ENCODE measurements at regions not wholly inside any gene's neighbourhood (a gene's known extent, or its start where the extent isn't known, plus 50 kb on each side); places are given as distances from the start of the nearest gene placed in this dataset.

DNA sequence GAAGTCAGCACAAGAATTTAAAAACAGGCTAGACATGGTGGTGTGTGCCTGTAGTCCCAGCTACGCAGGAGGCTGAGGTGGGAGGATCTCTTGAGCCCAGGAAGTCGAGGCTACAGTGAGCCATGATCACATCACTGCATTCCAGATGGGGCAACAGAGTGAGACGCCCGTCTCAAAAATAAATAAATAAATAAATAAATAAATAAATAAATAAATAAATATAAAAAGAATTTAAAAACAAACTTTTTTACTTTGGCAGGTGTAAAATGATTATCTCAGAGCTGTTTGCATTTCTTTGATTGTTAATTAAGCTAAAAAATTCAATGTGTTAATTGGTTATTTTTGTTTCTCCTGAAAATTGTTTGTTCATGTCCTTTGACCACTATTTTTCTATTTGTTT is 97.5 kb upstream of the RPS6KA3 start:
- DNase-seq = no peak

DNA sequence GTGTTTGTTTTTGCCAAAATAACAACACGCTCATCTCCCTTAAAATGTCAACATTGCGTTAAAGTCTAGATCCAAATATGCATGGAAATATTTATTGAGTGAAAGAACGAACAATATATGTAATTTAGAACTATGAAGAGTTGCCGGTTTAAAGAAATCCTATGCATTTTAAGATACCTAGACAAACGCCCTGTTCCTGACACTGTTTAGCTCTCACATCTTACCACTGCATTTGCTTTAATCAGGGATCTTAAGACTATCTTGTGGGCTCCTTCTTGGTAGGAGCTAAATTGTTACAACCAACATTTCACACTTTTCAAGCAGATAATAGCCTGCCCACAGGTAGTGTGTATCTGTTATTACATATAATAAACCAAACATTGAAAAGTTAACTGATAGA is 96.6 kb upstream of the RPS6KA3 start:
- no peak for DNase-seq

DNA sequence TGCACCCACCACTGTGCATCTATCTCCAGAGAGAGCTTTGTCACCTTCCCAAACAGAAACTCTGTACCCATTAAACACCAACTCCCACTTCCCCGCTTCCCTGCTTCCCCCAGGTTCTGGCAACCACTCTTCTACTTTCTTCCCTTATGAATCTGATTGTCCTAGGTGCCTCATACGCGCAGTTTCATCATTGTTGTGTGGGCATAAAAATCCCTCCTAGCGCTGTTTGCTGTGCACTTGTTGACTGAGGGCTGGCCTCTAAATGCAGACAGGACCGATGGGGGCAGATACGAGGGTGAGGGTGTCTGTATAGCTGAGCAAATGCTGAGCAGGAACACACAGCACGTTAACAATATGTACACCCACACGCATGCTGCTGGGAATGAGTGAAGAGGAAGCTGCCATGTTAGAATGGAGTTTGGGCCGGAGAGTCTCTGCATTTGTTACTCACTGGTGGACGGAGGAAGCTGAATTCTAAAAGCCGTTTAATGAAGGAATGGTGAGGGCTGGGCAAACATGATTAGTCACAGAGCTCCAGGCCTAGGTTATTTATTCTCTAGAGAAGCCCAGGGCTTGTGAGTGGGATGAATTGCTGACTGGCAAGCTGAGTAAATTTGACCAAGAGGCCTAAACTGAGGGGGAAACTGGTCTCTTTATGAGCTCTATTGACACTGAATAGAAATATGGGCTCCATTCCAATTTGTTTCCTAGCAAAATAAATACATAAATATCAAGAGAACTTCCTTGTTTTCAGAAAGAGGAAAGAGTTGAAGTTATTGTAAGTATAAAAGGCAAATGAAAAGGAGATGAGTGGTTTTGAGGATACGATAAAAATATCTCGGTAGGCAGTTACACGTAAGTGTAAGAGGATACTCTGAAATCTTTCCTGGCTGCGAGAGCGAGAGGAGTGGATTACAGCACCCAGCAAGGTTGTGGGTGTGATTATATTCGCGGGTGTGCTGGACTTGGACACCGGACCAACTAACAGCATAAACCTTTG is 95.9 kb upstream of the RPS6KA3 start:
- peak; percentile 89 for DNase-seq

DNA sequence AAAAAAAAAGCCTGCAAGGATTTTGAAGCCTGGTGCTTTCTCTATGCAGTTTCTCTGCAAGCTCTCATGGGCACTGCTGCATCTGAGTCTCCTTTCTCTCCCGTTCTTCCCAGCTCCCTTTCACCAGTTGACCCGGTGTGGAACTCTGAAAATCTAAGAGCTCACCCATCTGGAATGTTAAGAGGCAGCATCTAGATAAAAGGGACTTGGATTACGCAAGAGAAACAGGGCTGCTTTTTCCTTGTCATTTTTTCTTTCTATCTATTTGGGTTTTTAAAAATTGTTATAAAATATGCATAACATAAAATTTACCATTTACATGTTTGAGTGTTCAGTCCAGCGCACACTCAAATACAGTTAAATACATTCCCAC is 95.2 kb upstream of the RPS6KA3 start:
- DNase-seq = peak; percentile 36

DNA sequence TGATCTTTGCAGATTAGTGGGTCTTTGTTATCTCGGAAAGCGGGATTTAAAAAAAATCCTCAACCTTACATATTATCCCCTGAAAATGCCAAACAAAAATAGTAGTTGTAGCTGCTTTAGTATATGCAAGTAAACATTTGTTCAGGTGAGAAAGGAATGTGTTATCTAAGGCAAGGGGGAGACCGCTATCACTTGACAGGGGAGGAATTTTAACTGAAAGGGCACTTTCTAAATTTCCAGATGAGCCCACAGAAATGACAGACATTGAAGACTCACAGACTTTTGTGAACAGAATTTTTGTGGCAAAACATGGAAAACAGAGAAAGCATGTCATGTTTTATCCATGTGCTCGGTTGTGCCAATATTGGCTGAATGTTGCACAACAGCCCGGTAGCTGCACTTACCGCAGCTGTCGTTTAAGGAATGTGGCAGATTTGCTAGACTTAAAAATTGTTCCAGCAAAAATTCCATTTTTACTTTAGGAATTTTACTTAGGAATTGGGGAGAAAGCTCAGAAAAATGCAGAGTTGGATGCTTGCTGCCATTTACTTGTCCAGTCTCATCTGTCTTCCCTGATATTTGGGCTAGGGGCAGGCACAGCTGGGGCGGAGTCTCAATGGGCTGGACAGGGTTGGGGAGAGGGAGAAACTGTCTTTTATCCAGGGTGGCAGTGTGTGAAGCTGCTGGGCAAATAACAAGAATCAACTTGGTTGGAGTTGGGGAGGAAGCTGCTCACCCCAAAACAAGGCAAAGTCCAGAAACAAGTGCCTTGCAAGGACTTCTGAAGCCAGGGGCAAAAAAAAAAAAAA is 94.6 kb upstream of the RPS6KA3 start:
- no peak for DNase-seq

DNA sequence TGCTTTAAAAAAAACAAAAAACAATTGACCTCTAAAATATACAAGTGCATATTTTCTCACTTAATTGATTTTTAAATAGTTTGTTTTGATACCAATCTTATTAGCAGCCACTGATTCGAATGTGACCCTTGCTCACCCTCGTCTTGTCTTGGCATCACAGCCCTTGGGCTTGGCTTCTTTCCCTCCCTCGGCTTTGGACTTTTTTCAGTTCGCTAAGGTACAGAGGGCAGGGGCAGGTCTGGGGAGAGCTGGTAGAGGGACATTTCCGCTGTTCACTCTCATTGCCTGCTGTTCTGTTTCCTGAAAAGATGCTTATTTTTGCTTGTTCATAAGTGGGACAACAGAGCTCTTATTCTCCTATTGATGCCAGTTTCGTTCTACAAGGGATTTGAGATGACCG is 88.5 kb upstream of the RPS6KA3 start:
- no peak for DNase-seq

DNA sequence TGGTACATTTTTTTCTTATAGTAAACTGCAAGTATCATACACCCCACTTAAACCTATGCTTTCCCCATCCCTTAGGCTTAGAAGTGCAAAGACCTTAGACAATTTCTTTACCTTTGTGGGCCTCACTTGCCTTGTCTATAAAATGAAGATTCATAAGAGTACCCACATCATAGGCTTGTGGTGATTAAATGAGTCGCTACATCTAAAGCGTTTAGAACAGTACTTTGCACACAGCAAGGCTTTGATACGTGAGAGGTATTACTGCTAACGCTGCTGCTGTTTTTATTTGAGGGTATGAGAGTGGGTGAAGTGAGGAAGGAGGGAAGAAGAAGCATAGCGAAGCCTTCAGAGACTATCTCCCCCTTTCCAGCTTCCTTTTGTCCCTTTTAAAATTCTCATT is 87.8 kb upstream of the RPS6KA3 start:
- no peak for DNase-seq

DNA sequence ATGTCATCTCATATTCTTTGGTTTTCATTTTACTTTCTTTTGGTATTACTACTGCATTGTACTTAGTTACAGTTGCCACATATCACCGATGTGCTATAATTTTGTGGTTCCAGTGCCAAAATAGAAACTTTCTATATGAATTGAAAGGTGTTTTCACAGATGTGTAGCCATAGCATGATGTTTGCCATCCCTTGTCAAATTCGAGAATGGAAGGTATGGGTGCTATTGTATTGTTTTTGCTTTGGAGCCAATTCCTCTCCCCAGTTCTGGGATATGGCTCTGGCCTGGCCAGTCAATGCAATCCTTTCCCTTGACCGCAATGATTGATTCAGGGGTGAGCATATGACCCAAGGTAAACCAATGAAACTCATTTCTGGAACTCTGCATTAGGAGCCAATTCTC is 86.2 kb upstream of the RPS6KA3 start:
- no peak for DNase-seq

DNA sequence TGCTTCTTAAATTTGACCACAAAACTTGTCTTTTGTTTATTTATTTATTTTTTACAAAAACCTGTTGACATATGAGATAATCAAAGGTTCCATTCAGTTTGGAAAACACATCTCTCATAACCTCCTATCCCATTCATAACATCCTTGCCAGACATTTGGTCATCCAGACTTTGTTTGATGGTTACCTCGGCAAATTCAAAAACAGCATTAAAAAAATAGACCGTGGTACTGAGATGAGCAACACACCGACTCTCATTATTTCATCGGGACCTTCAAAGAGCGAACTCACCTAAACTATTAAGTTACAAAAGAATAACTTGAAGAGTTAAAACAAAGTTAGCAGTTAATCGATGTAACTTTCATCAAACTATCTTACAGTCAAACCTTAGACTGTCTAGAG is 85.8 kb upstream of the RPS6KA3 start:
- DNase-seq = no peak

DNA sequence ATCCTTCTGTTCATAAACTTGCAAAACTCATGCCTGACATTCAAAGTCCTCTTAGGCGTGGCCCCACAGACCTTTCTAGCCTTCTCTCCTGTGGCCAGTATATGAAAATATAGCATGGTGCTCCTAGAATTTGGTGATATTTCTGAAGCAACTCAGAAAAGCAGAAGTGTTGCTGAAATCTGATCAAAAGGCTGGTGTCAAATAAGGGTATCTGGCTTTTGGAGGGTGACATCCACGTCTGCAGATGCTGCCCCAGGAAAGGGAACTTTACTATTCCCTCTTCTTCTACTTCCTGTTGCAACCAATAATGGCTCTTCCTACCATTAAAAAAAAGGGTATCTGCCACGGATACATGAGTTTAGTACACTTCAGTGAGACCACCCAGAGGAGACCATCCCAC is 83.9 kb upstream of the RPS6KA3 start:
- no peak for DNase-seq

DNA sequence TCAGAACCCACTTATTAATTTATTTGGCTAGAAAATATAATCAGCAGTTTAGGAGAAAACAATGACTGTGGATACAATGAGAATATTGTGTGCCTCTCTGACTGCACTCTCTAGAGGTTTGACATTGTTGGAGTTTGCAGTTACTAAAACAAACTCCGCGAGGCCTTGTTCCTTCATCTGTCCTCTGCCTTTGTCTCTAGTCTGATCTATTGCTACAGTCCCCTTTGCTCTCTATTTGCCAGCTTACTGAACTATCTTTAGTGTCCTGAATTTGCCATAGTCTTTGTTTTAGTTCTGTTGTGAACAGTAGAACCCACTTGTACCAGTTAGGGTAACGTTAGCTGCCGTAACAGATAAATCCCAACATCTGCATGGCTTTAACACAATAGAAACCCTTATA is 81.4 kb upstream of the RPS6KA3 start:
- no peak for DNase-seq

DNA sequence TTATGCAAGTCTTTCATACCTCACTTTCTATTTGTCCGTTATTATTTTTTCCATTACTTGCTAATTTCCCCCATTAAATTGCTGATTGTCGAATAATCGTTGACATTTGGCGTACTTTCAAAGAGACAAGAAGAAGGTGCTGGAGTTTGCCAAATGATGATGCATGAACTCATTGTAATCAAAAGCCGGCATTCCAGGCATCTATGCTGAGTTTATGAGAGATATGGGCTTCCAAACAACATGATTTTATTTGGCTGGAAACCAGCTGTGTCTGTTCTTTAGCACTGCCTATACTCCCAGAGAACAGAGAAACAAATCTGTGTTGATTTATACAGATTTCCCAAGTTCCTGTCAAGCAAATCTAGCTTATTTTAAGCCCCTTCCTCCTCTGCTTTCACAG is 80.8 kb upstream of the RPS6KA3 start:
- DNase-seq = no peak

DNA sequence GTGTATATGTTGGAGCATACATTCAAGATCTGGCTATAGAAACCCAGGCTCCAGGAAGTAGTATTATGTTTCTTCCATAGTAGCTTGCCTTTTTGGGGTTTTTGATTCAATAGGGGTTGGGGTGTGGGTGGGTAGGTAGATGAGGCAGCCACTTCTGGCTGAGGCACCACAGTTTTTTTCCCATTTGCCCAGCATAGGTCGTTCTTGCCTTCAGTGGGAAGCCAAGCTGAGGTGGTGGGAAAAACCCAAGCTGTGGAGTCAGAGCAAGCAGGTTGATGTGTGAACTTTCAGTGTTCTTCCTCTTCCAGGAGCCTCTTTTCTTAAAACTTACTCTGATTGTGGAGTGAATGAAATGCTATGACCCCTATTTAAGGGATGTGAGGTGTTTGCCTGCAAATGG is 67.0 kb upstream of the RPS6KA3 start:
- no peak for DNase-seq

DNA sequence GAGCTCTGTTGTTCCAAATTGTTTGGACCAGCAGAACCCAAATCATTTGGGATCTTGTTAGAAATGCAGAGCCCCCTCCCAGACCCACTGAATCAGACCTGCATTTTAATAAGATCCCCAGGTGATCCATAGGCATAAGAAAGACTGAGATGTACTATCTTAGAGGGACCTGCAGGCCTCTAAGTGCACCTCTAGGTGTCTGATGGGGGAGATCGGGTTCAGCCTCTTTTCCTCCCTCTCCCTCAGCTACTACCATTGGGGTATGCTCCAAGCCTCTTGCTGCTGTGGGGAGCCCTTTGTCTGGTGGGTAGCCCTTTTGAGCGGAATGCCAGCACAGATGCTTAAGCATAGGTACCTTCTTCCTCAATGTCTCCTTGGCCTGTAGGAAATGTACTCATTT is 63.8 kb upstream of the RPS6KA3 start:
- DNase-seq = no peak

DNA sequence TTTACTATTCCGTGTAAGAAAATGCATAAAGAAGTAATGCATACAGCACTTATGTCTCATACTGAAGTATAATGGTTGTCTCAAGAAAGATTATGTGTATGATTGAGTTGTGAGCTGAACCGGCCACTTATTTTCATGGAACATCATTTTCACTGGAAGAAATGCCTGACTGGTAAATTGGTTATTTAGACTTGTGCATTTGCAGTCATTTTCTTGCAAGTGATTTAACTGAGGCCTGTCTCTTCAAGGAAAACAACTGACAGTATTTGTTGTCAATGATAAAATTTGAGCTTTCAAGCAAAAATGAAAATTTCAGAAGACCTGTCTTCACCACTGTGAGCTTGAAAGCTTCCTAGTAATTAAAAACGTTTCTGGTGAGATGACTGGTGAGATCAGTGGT is 62.7 kb upstream of the RPS6KA3 start:
- no peak for DNase-seq

DNA sequence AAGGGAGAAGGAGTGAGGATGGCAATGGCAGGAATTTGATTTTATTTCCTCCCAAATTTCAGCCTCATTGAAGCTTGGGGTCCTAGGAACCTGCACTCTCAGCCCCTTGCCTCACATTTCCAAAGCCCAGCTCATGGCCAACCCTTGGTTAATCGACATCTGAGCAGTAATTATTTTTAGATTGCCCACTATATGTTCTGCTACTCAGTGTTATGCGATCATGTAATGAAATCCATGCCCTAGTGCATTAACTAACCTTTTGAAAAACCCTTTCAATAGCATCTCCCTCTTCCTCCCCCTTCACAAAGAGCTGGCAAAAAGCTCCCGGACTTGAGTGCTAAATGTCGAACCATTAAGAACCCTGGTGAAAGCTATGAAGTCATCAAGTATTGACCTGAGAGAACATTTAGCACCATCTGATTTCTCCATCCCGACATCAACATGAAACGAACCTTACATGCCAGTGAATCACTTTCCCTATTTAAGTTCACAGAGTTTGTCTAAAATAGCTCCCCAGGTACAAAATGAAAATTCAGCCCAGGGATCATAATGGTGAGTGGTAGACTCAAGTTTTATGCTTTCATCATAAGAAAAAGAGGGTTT is 59.2 kb upstream of the RPS6KA3 start:
- no peak for DNase-seq

DNA sequence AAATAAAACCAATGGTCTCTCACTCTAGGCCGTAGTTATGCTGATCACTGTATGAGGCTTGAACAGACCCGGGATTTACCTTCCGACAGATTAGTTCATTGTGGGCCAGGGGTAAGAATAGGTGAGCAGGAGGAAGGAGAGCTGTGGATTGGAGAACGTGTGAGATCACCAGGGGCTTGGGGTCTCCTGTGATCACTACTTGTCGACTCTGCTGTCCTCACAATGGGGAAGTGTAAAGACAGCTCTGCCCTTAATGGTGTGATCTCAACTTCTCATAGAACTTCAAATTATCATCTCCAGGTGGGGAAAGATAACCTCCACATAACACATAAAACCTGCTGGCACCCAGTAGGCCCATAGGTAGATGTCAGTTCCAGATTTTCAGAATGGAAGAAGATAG is 56.2 kb upstream of the RPS6KA3 start:
- DNase-seq = no peak

DNA sequence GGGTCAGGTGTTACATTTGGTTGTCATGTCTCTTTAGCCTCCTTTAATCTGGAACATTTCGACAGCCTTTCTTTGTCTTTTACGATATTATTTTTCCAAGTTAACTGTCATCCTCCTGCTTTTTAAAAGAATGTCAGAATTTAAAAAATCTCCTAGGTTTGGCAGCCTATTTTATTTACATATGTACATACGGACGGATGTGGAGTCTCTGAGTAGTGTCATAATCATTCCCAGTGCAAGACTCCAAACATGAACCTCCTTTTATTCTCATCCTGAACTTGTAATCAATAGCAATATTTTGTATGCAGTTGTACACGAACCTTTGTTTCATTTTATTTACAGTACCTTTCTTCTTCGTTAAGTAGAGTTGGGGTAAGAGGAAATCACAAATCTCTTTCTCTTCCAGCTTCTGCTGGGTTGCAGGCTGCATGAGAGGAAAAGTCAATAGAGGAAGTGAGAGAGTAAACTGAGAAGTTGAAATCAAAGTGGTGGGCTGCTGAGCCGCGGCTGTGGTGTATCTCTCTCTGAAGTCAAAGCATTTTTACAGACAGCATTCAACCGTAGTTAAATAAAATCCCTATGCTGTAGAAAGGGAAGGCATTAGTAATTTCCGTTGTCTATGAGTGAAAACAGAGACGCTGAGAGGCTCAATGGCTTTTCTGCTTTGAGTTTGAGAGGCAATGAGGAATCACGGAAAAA is 53.9 kb upstream of the RPS6KA3 start:
- peak; percentile 44 for DNase-seq

DNA sequence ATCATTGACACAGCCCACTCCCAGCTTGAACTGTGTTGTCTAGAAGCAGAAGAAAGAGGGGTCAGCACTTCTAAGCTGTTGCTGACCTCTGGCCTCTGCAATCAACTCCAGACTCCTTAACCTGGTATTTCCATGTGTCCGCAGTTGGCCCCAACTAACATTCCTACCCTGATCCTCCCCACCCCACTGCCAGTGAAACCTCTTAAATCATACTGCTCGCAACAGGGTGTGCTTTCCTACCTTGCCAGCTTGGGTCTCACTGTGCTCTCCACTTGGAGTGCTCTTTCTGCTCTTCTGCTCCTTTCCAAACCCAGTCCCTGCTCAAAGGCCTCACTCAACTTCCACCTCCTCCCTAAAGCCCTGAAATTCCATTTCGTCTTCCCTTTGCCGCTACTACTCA is 52.3 kb upstream of the RPS6KA3 start:
- no peak for DNase-seq

DNA sequence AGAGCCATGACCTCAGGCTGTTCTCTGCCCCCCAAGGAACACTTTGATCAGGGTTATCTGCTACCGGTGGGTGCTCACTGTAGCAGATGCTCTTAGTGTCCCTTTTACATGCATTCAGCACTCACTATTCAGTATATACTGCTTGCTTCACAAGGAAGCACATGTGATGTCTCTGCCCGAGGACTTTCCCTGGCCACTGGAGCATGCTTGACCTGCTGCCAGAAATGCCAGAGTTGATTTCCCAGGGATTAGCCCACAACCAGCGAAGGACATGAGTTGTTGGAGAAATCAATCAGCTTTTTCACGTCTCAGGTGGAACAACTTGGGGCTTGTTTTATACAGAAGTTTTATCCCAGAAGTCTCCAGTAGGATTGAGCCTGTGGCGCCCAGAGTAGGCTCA is 51.2 kb upstream of the RPS6KA3 start:
- no peak for DNase-seq
